ENCODE measurements at regions not wholly inside any gene's neighbourhood (a gene's known extent, or its start where the extent isn't known, plus 50 kb on each side); places are given as distances from the start of the nearest gene placed in this dataset.

- TF ChIP-seq SAP30 (IDR thresholded peaks at IDR 0.05; ENCODE audit: insufficient read depth, insufficient replicate concordance, low read length): no peak
These were observed 502.5 kb upstream of the NAALADL2 start (continued) for GRCh38 chr3:174356596-174356995.
